NCI-H69 (cell line): ENCODE measurements at regions not wholly inside any gene's neighbourhood (a gene's known extent, or its start where the extent isn't known, plus 50 kb on each side); places are given as distances from the start of the nearest gene placed in this dataset.
"Not testable (repeated sequence)": the region's sequence is repeated elsewhere in the genome, so short reads cannot be mapped to it uniquely, and the experiment has no call there.

ENCODE experiments used
- DNase-seq: peaks from one replicate; lab custom pipeline; 2025; lab: John Stamatoyannopoulos, UW

DNA sequence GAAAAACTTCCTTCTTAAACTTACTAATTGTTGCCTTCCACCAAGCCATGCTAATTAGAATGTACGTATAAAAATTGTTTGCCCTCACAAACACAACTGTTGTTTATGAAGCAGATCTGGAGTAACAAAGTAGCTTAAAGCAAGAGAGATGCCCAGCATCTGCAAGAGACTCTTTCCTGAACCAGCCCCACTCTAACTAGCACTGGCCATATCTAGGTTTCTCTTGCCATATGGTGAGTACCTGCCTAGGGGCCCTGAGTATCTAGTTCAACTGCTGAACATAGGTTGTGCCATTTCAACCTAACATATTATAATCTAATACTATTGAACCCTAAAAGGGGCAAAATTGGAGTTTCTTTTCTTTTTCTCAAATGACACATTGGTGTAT, 883.4 kb upstream of the B3GALT2 start:
- DNase-seq, result peak; percentile 54

DNA sequence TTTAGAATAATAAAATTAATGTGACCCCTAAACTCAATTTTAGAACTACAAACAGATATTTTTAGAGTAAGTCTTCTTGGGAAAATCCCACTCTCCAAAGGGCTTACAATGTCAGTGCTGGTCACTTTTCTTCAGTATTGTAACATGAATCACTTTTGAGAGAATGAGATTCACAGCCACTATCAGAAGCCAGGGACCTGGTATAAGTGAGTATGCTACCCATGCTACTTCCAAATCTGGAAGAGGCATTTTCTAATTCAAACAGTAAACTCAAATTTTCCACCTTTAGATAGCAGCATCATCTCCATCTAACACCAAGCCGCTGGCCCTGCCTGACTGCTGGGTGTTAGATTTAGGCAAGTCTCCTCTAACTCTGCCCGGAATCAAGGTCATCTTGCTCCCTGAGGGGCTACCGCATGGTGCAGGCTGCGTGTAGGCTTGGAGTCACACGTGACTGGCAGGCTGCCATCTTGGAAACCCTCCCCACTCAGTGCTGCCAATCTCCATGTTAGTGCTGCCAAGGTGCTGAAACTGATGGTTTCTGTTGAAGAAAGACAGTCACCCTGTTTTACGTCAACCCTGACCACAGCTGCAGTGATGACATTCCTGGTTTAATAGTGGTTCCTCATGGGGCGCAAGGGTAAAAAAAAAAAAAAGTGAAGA, 882.9 kb upstream of the B3GALT2 start:
- DNase-seq, result no peak

DNA sequence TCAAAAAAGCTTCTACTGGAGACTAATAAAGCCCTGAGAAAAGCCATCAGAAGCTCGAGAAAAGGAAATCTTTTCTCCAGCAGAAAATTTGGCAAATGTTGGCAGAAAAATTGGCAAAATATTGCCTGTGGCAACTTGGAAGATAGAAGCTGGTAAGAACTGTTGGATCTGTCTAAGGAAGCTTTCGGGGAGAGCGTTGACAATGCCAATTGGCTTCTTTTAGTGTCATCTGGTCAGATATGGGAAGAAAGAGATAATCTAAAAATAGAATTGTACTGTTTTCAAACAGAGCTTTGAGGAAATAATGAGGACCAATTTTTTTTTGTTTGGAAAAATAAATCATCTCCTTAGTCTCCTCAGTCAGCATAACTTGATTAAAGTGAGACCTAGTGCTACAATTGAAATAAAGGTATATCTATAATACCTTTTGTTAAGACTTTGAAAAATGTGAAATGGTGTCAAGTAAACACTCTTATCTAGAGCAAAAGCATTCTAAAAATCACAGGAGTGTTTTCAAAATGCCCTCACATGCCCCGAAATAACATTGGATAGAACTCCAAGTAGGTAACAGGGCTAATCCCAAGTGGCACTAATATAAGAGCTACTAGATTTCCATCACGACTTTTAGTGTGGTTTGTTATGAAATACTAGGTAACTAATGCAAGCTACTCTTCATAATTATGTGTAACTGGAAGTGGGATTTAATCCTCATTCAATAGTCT, 882.2 kb upstream of the B3GALT2 start:
- no peak for DNase-seq

DNA sequence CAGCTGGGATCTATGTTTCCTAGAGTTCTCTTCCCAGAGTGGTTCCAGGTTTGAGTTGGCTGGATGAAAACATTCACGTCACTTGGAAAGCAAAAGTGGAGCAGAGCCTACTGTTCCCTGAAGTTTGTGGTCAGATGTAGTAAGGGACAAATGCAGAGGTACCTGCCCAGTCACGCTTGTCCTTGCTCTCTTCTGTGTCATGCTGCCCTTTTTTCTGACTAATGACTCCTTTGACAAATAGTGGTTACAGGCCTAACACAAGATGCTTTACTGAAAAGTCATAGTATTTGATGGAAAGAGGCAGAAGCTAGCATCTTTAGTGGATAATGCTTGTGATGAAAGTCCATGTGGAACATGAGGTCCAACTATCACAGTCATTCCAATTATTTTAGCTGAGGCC, 881.4 kb upstream of the B3GALT2 start:
- DNase-seq, result no peak

DNA sequence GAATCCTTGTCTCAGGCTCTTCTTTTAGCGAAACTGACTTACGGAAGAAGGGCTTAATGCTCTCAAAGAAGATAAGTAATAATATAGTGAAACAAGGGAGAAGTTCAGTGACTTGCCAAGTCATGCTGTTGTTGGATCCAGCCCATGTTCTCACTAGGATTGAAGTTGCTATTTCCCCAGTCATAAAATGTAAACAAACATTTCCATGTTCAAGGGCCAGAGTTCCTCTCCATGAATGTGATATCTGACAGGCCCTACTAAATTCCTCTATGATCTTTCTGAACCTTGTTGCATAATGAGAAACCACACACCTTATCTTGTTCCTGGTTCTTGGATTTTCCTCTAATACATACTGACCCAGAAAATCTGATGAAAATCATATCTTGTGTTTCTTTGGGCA, 876.5 kb upstream of the B3GALT2 start:
- no peak for DNase-seq

DNA sequence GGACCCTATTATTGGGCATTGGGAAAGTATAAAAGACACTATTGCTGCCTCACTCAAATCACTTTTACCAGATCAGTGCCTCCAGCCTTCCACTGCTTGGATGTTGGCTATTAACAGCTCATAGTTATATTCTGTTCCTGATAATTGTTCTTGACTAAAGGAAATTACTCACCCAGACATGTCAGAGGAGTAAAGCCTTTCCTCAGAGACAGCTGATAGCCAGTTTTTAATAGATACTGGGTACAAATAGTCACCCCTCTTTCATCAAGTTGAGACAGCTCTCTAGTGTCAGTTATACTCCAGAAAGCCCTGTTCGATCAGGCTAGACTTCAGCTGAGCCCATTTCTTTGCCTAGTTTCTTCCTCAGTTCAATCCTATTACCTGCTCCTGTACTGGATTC, 876.1 kb upstream of the B3GALT2 start:
- no peak for DNase-seq

DNA sequence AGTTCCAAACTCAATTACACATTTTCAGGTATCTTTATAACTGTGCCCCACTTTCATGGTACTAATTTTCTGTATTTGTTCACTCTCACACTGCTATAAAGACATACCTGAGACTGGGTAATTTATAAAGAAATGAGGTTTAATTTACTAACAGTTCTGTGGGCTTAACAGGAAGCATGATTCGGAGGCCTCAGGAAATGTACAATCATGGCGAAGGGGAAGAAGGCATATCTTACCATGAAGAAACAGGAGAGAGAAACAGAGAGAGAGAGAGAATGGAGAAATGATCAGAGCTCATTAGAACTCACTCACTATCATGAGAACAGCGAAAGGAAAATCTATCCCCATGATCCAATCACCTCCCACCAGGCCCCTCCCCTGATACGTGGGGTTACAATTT, 874.1 kb upstream of the B3GALT2 start:
- DNase-seq, result no peak

DNA sequence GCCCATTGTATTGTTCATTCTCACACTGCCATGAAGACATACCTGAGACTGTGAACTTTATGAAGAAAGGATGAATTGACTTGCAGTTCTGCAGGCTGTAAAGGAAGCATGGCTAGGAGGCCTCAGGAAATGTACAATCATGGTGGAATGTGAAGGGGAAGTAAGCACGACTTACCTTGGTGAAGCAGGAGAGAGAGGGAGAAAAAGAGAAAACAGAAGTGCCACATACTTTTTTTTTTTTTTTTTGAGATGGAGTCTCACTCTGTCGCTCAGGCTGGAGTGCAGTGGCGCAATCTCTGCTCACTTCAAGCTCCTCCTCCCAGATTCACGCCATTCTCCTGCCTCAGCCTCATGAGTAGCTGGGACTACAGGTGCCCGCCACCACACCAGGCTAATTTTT, 871.9 kb upstream of the B3GALT2 start:
- not testable (repeated sequence) for DNase-seq

DNA sequence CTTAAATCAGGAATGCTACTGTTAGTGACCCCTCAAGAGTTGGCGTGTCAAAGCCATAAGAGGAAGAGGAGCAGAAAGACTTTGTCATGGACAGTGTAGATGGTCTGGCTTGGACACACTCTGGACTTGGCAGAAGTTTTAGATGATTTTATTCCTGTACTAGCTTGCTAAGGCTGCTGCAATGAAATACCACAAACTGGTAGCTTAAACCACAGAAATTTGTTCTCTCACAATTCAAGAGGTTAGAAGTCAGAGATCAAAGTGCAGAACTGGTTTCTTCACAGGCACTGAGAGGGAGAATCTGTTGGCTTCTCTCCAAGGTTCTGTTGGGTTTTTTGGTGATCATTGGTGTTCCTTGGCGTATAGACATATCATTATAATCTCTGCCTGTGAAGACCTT, 869.8 kb upstream of the B3GALT2 start:
- no peak for DNase-seq

DNA sequence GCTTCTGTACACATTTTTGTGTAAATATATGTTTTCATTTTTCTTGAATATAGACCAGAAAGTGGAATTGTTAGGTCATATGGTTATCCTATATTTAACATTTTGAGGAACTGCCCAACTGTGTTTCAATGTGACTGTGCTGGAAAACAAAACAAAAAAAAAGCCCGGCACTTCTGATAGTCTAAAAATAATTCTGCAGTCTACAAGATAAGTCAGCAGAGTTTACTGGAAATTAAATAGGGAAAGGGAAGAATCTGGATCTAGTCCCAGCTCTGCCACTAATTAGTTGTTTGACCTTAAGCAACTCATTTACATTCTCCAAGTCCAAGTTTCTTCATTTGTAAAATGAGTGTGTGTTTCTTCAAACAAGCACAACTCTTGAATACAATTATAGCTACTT, 869.1 kb upstream of the B3GALT2 start:
- DNase-seq, result no peak

DNA sequence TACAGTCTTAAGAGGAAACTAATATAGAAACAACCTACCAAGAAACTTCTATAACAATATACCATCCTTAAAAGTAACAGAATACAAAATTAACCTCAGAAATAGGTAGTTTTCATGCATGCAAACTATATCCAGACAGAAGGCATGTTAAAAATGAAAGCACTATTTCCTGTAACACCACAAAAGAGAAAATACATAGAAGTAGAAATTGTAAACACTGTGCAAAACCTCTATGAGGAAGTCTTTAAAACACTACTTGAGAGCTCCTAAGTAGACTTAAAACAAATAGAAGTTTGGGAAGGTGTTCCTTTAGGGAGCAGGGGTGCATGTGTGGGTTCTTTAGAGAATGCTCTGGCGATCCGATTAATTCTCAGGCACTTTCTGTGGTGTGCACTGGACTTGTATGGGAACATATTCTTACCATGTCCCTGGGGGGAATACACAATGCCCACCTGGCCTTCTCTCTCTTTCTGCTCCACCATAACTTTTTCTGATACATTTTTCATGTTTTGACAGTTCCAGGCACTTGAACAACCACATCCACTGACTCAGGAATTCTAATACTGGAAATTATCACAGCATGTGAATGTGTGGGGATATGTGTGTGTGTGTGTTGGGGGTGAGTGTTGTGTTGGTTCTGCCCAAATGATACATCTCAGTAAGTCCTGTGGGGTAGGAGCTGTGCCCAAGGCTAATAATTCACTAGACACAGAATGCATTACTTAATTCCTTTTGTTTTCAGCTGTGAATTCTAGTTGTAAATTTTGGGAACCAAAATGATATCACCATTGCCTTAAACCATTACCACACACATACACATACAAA, 866.3 kb upstream of the B3GALT2 start:
- no peak for DNase-seq

DNA sequence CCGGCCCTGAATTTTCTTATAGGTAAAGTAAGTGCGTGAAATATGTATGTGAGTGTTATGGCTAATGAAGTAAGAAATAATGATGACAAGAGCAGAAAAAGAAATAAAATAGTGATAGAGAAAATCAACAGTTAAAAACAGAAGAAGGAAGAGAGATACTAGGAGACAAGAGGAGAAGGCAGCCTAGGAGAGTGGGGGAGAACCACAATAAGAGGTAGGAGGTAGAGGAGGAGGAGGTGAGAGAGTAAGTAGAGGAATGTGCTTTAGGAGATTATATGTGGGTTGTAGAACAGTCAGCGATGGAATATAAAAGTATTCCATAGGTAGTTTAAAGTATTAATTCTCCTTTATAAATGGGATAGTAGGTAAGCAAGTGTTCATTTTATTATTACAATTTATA, 861.5 kb upstream of the B3GALT2 start:
- no peak for DNase-seq

DNA sequence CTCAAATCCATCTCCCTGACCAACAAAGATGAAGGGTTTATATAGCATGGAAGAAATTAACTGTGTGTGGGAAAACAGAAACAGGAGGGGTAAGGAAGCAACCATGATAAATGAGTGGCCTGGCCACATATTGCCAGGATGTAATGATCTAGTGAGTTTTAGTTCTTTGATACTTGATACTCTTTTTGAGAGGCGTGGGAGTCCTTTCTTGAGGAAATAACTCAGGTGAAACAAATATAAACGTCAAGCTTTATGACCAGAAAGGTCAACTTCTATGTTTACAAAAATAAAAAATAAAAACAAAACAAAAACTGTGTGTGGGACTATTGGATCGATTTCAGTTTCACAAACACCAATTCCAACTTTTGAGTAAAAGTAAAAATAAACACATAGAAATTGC, 860.8 kb upstream of the B3GALT2 start:
- no peak for DNase-seq

DNA sequence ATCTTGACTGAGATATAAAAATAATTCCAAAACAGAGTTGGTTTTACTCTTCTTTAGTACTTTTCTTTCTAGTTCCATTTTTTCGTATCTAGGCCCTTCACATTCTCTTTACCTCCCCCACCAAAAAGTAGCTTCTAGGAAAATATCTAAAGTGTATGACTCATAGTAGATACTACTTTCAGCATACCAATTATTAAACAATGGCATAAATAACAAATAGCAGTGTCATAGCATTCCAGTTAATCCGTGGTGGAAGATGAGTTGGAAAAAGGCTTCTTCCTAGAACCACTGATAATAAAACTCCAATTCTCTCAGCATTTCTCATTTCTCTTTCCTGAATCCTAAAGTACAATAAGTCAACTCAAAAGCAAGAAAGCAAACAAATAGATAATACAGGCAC, 859.0 kb upstream of the B3GALT2 start:
- no peak for DNase-seq

DNA sequence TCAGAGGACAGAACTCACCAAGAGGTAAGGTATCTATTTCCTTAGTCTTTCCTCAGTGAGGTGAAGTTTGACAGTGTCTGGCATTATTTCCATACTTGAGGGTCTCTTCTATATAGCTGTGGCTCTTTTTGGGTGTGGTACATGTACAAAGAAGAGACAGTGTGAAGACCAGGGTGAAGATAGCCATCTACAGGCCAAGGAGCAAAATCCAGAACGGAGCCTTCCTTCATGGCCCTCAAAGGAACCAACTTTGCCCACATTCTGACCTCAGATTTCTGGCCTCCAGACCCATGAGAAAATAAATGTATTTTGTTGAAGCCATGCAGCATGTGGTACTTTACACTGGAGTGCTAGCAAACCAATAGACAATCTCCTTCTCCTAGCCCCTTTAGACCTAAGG, 858.5 kb upstream of the B3GALT2 start:
- no peak for DNase-seq

DNA sequence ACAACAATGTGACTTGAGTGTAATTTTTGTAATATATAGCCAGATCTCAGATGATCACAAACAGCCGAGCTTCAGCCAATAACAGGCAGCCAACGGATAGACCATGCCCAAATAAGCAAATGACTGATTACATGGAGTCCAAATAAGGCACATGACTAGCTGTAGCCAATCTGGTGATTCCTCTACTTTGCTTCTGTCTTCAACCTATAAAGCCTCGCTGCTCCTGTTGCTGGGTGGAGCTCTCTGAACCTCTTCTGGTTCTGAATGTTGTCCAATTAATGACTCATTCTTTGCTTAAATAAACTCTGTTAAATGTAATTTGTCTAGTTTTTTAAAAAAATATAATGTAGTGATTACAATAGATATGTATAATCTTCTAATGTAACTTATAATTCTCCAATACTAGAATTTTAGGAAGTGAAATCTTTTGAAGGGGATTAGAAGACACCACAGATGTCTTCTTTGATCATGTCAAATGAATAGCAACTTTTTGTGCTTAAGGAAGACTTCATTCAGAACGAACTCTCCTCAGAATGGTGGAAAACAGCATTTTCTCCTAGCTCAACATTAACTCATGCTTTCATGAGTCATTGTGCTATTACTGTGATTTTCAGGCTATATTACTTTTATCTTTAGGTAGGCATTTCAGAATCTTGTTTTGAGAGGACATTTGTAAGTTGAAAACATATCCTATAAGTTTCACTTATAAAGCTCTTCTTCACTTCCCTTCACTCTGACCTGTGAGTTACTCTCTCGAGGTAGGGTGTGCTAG, 857.8 kb upstream of the B3GALT2 start:
- no peak for DNase-seq

DNA sequence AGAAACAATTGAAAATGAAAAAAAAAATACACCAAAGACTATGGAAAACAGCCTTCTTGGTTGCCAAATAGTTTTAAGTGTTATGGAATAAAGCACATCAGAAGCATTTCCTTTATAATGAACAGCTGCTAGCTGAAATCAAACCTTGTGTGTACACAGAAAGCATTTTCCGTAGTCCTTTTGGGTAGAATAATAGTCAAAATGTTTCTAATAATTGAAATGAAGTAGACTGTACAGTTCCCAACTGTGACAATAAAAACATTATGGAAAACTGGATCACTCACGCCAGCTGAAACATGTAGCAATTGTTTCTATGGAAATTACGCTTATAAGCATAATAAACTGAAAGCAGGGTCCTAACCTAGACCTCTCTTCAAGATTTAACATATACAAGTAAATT, 856.3 kb upstream of the B3GALT2 start:
- no peak for DNase-seq

DNA sequence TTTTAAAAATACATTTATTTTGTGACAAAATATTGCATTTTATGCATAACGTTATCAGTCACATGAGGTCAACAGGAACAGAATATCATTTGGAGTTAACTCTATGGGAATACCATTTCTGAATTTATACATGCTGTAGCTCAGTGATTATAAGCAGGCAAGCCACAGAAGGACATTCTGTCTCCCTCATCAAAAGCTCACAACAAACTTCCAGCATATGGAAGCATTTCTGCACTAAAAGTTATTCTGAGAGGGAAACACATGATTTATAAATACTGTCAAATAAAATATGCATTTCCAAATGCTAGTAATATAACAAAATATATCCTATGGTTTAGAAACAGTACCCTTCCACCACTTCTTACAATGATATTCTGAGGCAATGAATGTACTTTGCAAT, 854.1 kb upstream of the B3GALT2 start:
- DNase-seq, result no peak

DNA sequence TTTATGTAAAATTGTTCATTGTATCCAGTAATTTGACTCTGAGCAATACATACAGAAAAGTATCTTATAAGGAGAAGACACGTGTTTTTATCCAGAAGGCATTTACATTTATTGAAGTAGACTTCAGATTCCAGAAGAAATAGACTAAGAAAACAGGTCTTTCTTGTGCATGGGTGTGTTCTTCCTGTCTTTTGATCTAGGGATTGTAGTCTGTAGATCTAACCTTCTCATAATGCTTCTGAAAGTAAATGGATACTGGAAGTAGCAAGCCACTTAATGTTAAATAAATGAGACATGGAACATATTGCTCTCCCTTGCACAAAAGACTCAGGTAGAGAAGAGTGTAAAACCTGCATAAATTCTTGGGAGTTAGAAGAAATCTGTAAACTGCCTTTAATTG, 853.2 kb upstream of the B3GALT2 start:
- DNase-seq, result no peak

DNA sequence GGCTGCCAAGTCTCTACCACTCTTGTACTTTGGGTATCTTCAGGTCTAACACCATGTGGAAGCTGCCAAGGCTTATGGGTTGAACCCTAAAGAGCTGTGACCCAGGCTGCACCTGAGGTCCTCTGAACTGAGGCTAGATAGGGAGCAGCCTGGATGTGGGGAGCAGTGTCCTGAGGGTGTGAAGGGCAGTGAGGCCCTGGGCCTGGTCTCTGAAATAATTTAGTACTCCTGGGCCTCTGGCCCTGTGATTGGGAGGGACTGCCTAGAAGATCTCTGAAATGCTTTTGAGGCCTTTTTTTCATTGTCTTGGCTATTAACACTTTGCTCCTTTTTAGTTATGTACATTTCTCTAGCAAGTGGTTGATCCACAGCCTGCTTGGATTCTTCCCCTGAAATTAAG, 847.2 kb upstream of the B3GALT2 start:
- DNase-seq, result no peak

DNA sequence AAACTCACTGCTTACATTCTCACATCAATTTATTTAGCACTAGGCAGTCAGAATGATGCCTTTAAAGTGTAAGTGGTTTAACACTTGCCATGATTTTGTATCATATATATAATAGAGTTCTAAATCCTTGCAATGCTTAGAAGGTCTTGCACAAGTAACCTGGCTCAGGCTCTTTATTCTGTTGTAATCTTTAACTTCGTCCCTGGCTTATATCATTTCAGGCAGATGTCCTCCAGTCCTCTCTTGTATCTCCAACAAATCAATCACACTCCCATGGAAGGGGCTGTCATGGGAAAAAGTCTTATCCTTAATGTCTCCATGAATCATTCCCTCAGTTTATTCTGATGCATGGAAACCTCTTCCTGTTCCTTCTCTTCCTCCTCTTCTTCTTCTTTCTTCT, 841.6 kb upstream of the B3GALT2 start:
- DNase-seq, result no peak

DNA sequence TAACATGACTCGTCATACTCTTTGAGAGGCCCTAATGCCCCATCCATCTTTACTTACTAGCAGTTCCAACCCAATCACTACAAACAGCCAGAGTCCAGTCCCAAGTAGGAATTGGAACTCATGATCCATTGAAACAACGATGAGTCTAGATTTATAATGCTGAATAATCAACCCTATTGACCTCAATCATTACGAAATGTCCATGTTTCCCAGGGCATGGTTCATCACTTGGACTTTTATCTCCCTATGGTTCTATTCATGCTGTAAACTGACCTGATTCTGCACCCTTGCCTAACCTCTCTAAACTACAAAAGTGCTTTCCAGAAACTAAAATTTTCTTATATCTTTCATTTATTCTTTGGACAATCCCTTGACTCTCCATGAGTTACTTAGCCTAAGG, 840.0 kb upstream of the B3GALT2 start:
- DNase-seq, result no peak
